Lower lobe of right lung (tissue), 2 donors: ENCODE measurements at regions not wholly inside any gene's neighbourhood (a gene's known extent, or its start where the extent isn't known, plus 50 kb on each side); places are given as distances from the start of the nearest gene placed in this dataset.

Source experiments
- ATAC-seq, 2 donors: fragments of 200-7000 bp; cut with Tn5 transposase; one replicate each; pipeline ENCODE4 v1.9.1; 2020 to 2022; ENCODE audit warnings: mild to moderate bottlenecking in 2 of 2, moderate library complexity in 2 of 2
- DNase-seq: peaks from one replicate; pipeline ENCODE4 v3.0.0-alpha.2; 2020
- H3K27ac ChIP-seq: fragments of 200-600 bp; one replicate; pipeline ENCODE4 v1.8.0; 2022
- H3K27me3 ChIP-seq: fragments of 200-600 bp; one replicate; pipeline ENCODE4 v1.8.0; 2022; ENCODE audit warnings: low read depth
- H3K36me3 ChIP-seq: fragments of 200-600 bp; one replicate; pipeline ENCODE4 v1.8.0; 2022; ENCODE audit warnings: mild to moderate bottlenecking
- H3K4me1 ChIP-seq: fragments of 200-600 bp; one replicate; pipeline ENCODE4 v1.8.0; 2022
- H3K4me3 ChIP-seq: fragments of 200-600 bp; one replicate; pipeline ENCODE4 v1.8.0; 2022; ENCODE audit warnings: mild to moderate bottlenecking
- H3K9me3 ChIP-seq: fragments of 200-600 bp; one replicate; pipeline ENCODE4 v1.8.0; 2022
- intact Hi-C: fragments of 100-400 bp; cut with DNase I; formaldehyde crosslinking; loops from one replicate; pipeline ENCODE4 v1.11.0; 2022
- TF ChIP-seq, protein P1 (sequence below): fragments of 200-600 bp; IDR thresholded peaks from one replicate; pipeline ENCODE4 v1.8.0; 2022; ENCODE audit warnings: antibody characterized with exemption, mild to moderate bottlenecking
- donor health status: DM: no; HTN: yes; CAD: no; lungs with severe emphysema.

DNA sequence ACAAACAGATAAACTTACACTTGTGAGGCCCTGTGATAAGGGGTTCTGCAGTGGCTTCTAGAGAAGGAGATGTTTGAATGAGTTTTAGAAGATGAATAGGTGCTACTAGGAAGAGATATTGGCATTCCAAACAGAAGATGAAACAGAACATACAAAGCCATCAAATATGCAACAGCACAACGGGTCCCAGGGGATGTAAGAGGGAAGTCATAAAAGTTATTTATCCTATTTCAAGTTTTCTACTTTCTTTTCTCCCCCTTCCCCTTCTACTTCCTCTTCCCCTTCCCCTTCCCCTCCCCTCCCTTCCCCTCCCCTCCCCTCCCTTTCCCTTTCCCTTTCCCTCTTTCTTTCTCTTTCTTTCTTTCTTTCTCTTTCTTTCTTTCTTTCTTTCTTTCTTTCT, 94.9 kb upstream of the CADM1 start:
- no peaks in the 10 kb centered on the region for H3K36me3 ChIP-seq
- no peak overlapping the region for H3K27ac ChIP-seq
- H3K9me3 ChIP-seq, result no peaks in the 10 kb centered on the region
- no peak overlapping the region for H3K4me3 ChIP-seq
- no peaks in the 10 kb centered on the region for H3K4me1 ChIP-seq
- TF ChIP-seq, protein P1, sequence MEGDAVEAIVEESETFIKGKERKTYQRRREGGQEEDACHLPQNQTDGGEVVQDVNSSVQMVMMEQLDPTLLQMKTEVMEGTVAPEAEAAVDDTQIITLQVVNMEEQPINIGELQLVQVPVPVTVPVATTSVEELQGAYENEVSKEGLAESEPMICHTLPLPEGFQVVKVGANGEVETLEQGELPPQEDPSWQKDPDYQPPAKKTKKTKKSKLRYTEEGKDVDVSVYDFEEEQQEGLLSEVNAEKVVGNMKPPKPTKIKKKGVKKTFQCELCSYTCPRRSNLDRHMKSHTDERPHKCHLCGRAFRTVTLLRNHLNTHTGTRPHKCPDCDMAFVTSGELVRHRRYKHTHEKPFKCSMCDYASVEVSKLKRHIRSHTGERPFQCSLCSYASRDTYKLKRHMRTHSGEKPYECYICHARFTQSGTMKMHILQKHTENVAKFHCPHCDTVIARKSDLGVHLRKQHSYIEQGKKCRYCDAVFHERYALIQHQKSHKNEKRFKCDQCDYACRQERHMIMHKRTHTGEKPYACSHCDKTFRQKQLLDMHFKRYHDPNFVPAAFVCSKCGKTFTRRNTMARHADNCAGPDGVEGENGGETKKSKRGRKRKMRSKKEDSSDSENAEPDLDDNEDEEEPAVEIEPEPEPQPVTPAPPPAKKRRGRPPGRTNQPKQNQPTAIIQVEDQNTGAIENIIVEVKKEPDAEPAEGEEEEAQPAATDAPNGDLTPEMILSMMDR, result no peak
- intact Hi-C loops, result no loop called here
- ATAC-seq (no peak), DNase-seq (no peak)
- no peaks in the 10 kb centered on the region for H3K27me3 ChIP-seq

DNA sequence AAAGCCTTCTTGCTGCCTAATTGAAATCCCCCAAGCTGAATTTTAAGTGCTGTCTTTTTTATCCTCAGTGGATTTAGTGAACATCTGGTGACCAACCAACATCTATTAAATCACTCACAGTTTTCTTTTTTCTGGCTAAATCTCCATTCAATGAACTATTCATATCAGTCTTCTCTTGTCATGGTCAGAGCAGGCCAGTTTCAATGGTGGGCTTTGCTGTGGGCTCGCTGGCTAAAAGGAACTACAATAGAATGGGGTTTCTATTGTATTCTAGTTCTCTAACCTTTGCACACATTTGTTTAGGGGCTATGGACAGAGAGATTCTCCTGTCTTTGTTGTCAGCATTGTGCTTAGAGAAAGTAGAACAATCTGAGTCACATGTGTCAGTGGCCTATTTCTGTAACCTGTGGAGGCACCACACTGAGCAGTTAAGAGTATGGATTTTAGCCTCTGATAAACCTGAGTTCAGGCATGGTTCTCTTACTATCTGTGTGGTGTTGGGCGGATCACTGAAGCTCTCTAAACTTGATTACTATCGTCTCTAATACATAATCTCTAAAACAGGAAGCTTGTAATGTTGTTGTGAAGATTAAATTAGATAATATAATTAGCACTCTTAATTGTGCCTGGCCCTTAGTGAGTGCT, 94.2 kb upstream of the CADM1 start:
- no peak for DNase-seq
- no peak for ATAC-seq
- H3K9me3 ChIP-seq, result no peaks in the 10 kb centered on the region
- H3K27me3 ChIP-seq, result no peaks in the 10 kb centered on the region
- intact Hi-C loops, result no loop called here
- TF ChIP-seq, protein P1, result no peak
- no peaks in the 10 kb centered on the region for H3K4me1 ChIP-seq
- no peak overlapping the region for H3K27ac ChIP-seq
- H3K36me3 ChIP-seq, result no peaks in the 10 kb centered on the region
- H3K4me3 ChIP-seq, result no peak overlapping the region

DNA sequence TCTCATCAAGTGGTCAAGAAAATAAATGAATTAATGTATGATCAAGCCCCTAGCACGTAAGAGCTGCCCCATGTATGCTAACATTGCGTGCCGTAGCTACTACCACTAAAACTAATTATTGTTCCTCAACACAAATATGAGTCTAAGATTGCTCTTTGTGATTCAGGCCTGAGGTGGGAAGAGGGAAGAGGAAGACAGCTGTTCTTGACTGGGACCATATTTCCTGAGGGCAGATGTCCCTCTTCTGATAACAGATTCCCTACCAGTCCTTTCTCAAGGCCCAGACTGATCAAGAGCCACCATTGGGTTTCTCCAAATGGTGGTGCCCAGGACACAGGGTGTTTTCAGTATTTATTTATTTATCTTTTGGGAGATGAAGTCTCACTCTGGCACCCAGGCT, 87.2 kb upstream of the CADM1 start:
- Histone ChIP-seq H3K9me3 (peaks cover 11% of the 10 kb centered on the region), H3K27me3 (peaks cover 3% of the 10 kb centered on the region), H3K4me1 (no peaks in the 10 kb centered on the region), H3K36me3 (no peaks in the 10 kb centered on the region), H3K4me3 (no peak overlapping the region), H3K27ac (no peak overlapping the region)
- DNase-seq (no peak), ATAC-seq (no peak)
- TF ChIP-seq, protein P1, result no peak
- intact Hi-C loops, result no loop called here

DNA sequence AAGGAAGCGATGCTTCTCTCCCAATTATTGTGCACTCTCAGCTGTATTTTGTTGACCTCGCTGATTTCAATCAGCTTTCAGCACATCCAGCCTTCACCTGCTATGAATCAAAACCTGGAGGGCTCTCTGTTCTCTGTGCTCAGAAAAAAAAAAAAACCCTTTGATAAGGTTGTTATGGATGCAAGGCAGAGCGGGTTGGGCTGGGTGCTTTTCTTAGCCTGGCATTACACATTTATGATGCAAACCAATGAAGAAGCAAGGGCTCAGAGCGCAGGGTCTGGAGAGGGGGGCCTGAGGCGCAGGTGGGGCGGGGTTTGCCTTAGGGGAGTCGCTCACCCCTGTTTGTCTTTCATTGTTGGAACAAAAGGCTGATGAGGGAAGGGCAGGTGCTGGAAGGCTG, 86.0 kb upstream of the CADM1 start:
- Histone ChIP-seq H3K36me3 (no peaks in the 10 kb centered on the region), H3K4me1 (no peaks in the 10 kb centered on the region), H3K27ac (no peak overlapping the region), H3K27me3 (peaks cover 3% of the 10 kb centered on the region), H3K4me3 (no peak overlapping the region), H3K9me3 (peaks cover 11% of the 10 kb centered on the region)
- DNase-seq (no peak), ATAC-seq (no peak)
- intact Hi-C loops, result no loop called here
- TF ChIP-seq, protein P1, result no peak

DNA sequence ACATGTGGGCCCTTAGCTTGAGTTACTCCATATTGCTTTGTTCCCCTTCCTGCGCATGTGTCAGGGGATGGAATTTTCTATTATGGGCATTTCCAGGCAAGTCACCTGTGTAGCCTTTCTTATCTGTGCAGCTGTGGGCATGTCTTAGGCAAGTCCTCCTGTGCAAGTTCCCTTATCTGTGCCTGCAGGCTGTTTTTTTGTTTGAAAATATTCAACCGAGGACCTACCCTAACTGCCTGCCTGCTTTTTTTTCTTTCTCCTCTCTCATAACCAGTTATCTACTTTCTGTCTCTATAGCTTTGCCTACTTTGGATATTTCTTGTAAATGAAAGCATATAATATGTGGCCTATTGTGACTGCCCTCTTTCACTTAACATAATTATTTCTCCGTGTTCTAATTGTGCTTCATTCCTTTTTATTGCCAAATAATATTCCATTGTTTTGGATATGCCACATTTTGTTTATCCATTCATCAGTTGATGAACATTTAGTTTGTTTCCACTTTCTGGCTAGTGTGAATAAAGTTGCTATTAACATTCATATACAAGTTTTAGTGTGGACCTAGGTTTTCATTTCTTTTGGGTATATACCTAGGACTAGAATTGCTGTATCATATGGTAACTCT, 83.6 kb upstream of the CADM1 start:
- peaks cover 3% of the 10 kb centered on the region for H3K27me3 ChIP-seq
- no peak overlapping the region for H3K4me3 ChIP-seq
- TF ChIP-seq, protein P1, result no peak
- H3K36me3 ChIP-seq, result no peaks in the 10 kb centered on the region
- H3K9me3 ChIP-seq, result peaks cover 11% of the 10 kb centered on the region
- DNase-seq (no peak), ATAC-seq (no peak)
- H3K4me1 ChIP-seq, result no peaks in the 10 kb centered on the region
- H3K27ac ChIP-seq, result no peak overlapping the region
- intact Hi-C loops, result no loop called here
